GM19324 (cell line): ENCODE measurements at regions not wholly inside any gene's neighbourhood (a gene's known extent, or its start where the extent isn't known, plus 50 kb on each side); places are given as distances from the start of the nearest gene placed in this dataset.
"Not testable (repeated sequence)": the region's sequence is repeated elsewhere in the genome, so short reads cannot be mapped to it uniquely, and the experiment has no call there.

Experiments used
- ATAC-seq: cut with Tn5 transposase; IDR thresholded peaks from one replicate; pipeline ENCODE4 v1.9.1; 2021; ENCODE audit warnings: mild to moderate bottlenecking, moderate library complexity; ENCODE audit not compliant: unreplicated experiment, low FRiP score

- no peak for ATAC-seq
Observed at GRCh38 chr9:94033383-94033782, 50.9 kb upstream of the PTPDC1 start.

GRCh38 chr9:94031946-94032345, 52.3 kb upstream of the PTPDC1 start:
- no peak for ATAC-seq

- ATAC-seq, result no peak
Observed at GRCh38 chr9:94031380-94031779, 52.9 kb upstream of the PTPDC1 start.

GRCh38 chr9:94030318-94031179, 53.7 kb upstream of the PTPDC1 start:
- ATAC-seq, result peak; percentile 100

GRCh38 chr9:94029932-94030317, 54.3 kb upstream of the PTPDC1 start:
- ATAC-seq, result no peak

GRCh38 chr9:94026816-94027215, 57.4 kb upstream of the PTPDC1 start:
- no peak for ATAC-seq

GRCh38 chr9:94022476-94022875, 61.8 kb upstream of the PTPDC1 start:
- ATAC-seq, result not testable (repeated sequence)

GRCh38 chr9:94020836-94021235, 63.4 kb upstream of the PTPDC1 start:
- not testable (repeated sequence) for ATAC-seq

- ATAC-seq, result no peak
Observed at GRCh38 chr9:94018628-94019027, 63.5 kb upstream of the BARX1 start.

- no peak for ATAC-seq
Observed at GRCh38 chr9:94017939-94018531, 62.9 kb upstream of the BARX1 start.

- ATAC-seq, result no peak
Observed at GRCh38 chr9:94016744-94017143, 61.6 kb upstream of the BARX1 start.

GRCh38 chr9:94014920-94015319, 59.8 kb upstream of the BARX1 start:
- ATAC-seq, result no peak

GRCh38 chr9:94014066-94014654, 59.0 kb upstream of the BARX1 start:
- no peak for ATAC-seq

- ATAC-seq, result no peak
Observed at GRCh38 chr9:94010980-94011533, 55.9 kb upstream of the BARX1 start.

- ATAC-seq, result no peak
Observed at GRCh38 chr9:94005272-94005901, 50.2 kb upstream of the BARX1 start.
